GM12878 (cell line): ENCODE measurements at regions not wholly inside any gene's neighbourhood (a gene's known extent, or its start where the extent isn't known, plus 50 kb on each side); places are given as distances from the start of the nearest gene placed in this dataset.

ENCODE experiments used
- ATF7 ChIP-seq: fragments of 450-650 bp; IDR thresholded peaks from 2 replicates; pipeline ENCODE4 v1.6.1; 2016; ENCODE audit warnings: low read depth, mild to moderate bottlenecking
- BCL3 ChIP-seq: IDR thresholded peaks from 2 replicates; pipeline ENCODE4 v1.6.1; 2011; ENCODE audit warnings: borderline replicate concordance, low read depth, mild to moderate bottlenecking, moderate library complexity, low read length; ENCODE audit not compliant: insufficient read depth, poor library complexity, severe bottlenecking
- CTCF ChIP-seq, 3 experiments: IDR thresholded peaks in 2 of 3; conservative IDR thresholded peaks in 1 of 3; 2 replicates each; pipeline ENCODE4 v1.5.1; 2011; ENCODE audit warnings: low read depth in 3 of 3, low read length in 3 of 3, mild to moderate bottlenecking in 3 of 3, control low read depth in 2 of 3, moderate library complexity in 2 of 3, inconsistent platforms in 1 of 3, mixed read lengths in 1 of 3; ENCODE audit not compliant: control insufficient read depth in 2 of 3, insufficient read depth in 1 of 3; ENCODE audit errors: extremely low read depth in 1 of 3
- EGR1 ChIP-seq, 2 experiments: IDR thresholded peaks; 1 replicate in 1 of 2; 2 replicates in 1 of 2; pipeline ENCODE4 v1.6.1; 2011 to 2012; ENCODE audit warnings: low read depth in 2 of 2, low read length in 2 of 2, borderline replicate concordance in 1 of 2, mild to moderate bottlenecking in 1 of 2, moderate library complexity in 1 of 2
- FOS ChIP-seq: IDR thresholded peaks from 3 replicates; pipeline ENCODE4 v1.6.1; 2011; ENCODE audit warnings: borderline replicate concordance; ENCODE audit not compliant: insufficient read length; ENCODE audit errors: extremely low read depth
- KDM1A ChIP-seq: fragments of 200-600 bp; sonication (generic); IDR thresholded peaks from 2 replicates; pipeline ENCODE4 v1.6.1; 2016; ENCODE audit warnings: borderline replicate concordance
- NFIC ChIP-seq: IDR thresholded peaks from 2 replicates; pipeline ENCODE4 v1.6.1; 2012; ENCODE audit warnings: low read depth, mild to moderate bottlenecking, inconsistent platforms, low read length, moderate library complexity
- RELA ChIP-seq: fragments of 450-650 bp; IDR thresholded peaks from 2 replicates; pipeline ENCODE4 v1.8.0; 2014; ENCODE audit warnings: borderline replicate concordance; ENCODE audit not compliant: partially characterized antibody

DNA sequence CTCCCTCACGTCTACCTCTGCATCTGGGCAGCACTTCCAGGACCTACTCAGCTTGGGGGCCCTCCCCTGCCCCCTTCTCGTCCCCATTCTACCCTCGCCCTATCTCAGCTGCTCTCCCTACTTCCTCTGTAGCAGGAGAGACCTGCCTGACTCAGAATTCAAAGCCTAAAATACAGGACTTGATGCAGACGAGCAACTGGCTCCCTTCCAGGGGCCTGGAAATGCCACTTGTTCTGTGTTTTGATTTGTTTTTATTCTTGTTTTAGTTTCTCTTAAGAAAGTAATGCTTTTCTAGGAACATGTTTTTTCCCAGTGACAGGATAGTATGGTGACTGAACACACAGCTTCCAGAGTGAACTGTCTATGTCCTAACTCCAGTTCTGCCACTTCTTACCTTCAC lies 320.4 kb upstream of the CDH4 start:
- no peak for TF ChIP-seq CTCF (IDR thresholded peaks at IDR 0.05 in 2 of 3, conservative IDR thresholded peaks at IDR 0.05 in 1 of 3; ENCODE audit: control insufficient read depth in 2 of 3, extremely low read depth in 1 of 3, insufficient read depth in 1 of 3, low read depth in 3 of 3, low read length in 3 of 3)
- no peak for TF ChIP-seq NFIC
- TF ChIP-seq FOS, result no peak
- TF ChIP-seq ATF7, result no peak
- TF ChIP-seq KDM1A, result no peak
- no peak for TF ChIP-seq BCL3
- TF ChIP-seq RELA, result no peak
- no peak for TF ChIP-seq EGR1 (IDR thresholded peaks at IDR 0.05; ENCODE audit: borderline replicate concordance in 1 of 2, low read depth in 2 of 2, low read length in 2 of 2)
